CD4-positive, alpha-beta T cell (primary cell): ENCODE measurements at regions not wholly inside any gene's neighbourhood (a gene's known extent, or its start where the extent isn't known, plus 50 kb on each side); places are given as distances from the start of the nearest gene placed in this dataset.

Experiments used
- ATAC-seq: fragments of 200-7000 bp; cut with Tn5 transposase; one replicate; pipeline ENCODE4 v1.10.0; 2022; ENCODE audit warnings: mild to moderate bottlenecking; ENCODE audit not compliant: poor library complexity
- CTCF ChIA-PET: fragments of 350-600 bp; sonication (Branson Sonifier 250); formaldehyde crosslinking; loops from one replicate; lab custom pipeline; 2021; ENCODE audit warnings: antibody characterized with exemption, inconsistent platforms; lab: Charles Lee
- POLR2A ChIA-PET: fragments of 350-600 bp; sonication (Branson Sonifier 250); formaldehyde crosslinking; loops from one replicate; lab custom pipeline; 2021; ENCODE audit warnings: antibody characterized with exemption, inconsistent platforms; lab: Charles Lee
- DNase-seq, 14 experiments: peaks; one replicate each; pipeline ENCODE4 v3.0.0-alpha.2; 2013 to 2020; ENCODE audit warnings: mixed read lengths in 2 of 14
- H3K27ac ChIP-seq, 2 donors: one replicate each; pipeline versions ENCODE4 v1.5.1 to v1.7.0; 2013; ENCODE audit warnings: low read length in 2 of 2, low read depth in 1 of 2, mild to moderate bottlenecking in 1 of 2
- H3K27me3 ChIP-seq, 2 experiments: 1 replicate in 1 of 2; 2 replicates in 1 of 2; pipeline versions ENCODE4 v1.6.1 to v1.7.0; 2013; ENCODE audit warnings: low read length in 2 of 2, control low read depth in 1 of 2, mild to moderate bottlenecking in 1 of 2, moderate library complexity in 1 of 2; ENCODE audit not compliant: insufficient read depth in 2 of 2, control insufficient read depth in 1 of 2
- H3K36me3 ChIP-seq: one replicate; pipeline ENCODE4 v1.6.1; 2013; ENCODE audit warnings: low read length, control low read depth; ENCODE audit not compliant: insufficient read depth
- H3K4me1 ChIP-seq: one replicate; pipeline ENCODE4 v1.6.1; 2013; ENCODE audit warnings: low read length, control low read depth; ENCODE audit not compliant: insufficient read depth
- H3K4me3 ChIP-seq: one replicate; pipeline ENCODE4 v1.5.1; 2013; ENCODE audit warnings: mild to moderate bottlenecking, low read length, moderate library complexity
- H3K9me3 ChIP-seq, 2 experiments: 1 replicate in 1 of 2; 2 replicates in 1 of 2; pipeline versions ENCODE4 v1.6.1 to v1.7.0; 2013; ENCODE audit warnings: low read length in 2 of 2, mild to moderate bottlenecking in 2 of 2, control low read depth in 1 of 2, moderate library complexity in 1 of 2; ENCODE audit not compliant: control insufficient read depth in 1 of 2, insufficient read depth in 1 of 2
- H3K27ac Mint-ChIP-seq: one replicate; pipeline ENCODE4 v1.8.0; 2020; ENCODE audit warnings: mixed read lengths
- H3K27me3 Mint-ChIP-seq: one replicate; pipeline ENCODE4 v1.8.0; 2021; ENCODE audit warnings: mixed read lengths
- H3K36me3 Mint-ChIP-seq: one replicate; pipeline ENCODE4 v1.8.0; 2021; ENCODE audit warnings: low read depth, mixed read lengths
- H3K4me1 Mint-ChIP-seq: one replicate; pipeline ENCODE4 v1.8.0; 2021; ENCODE audit warnings: low read depth, mixed read lengths
- H3K4me3 Mint-ChIP-seq: one replicate; pipeline ENCODE4 v1.8.0; 2020; ENCODE audit warnings: mild to moderate bottlenecking, mixed read lengths
- H3K9me3 Mint-ChIP-seq: one replicate; pipeline ENCODE4 v1.8.0; 2020; ENCODE audit warnings: mixed read lengths
- CTCF ChIP-seq: fragments of 200-600 bp; IDR thresholded peaks from one replicate; pipeline ENCODE4 v1.8.0; 2022; ENCODE audit warnings: antibody characterized with exemption, mild to moderate bottlenecking
- intact Hi-C, 2 experiments: fragments of 100-400 bp; cut with DNase I in 1 of 2; cut with micrococcal nuclease in 1 of 2; formaldehyde crosslinking; loops; one replicate each; pipeline versions ENCODE4 v1.15.1 to v1.9.0; 2023 to 2025; cut with DNase I, micrococcal nuclease

- no peak overlapping the region for H3K4me3 ChIP-seq
- ChIA-PET CTCF (no interaction called here), POLR2A (no interaction called here)
- DNase-seq (no peak), ATAC-seq (no peak)
- no peak for TF ChIP-seq CTCF
- H3K27ac ChIP-seq, result no peak overlapping the region
- H3K36me3 ChIP-seq, result no peaks in the 10 kb centered on the region
- peaks cover 3 to 6% of the 10 kb centered on the region in 2 experiments for H3K9me3 ChIP-seq
- no peaks in the 10 kb centered on the region for H3K4me1 Mint-ChIP-seq
- H3K4me3 Mint-ChIP-seq, result no peak overlapping the region
- H3K27me3 Mint-ChIP-seq, result no peaks in the 10 kb centered on the region
- H3K27ac Mint-ChIP-seq, result no peak overlapping the region
- no peaks in the 10 kb centered on the region for H3K36me3 Mint-ChIP-seq
- H3K27me3 ChIP-seq, result no peaks in the 10 kb centered on the region
- H3K4me1 ChIP-seq, result no peaks in the 10 kb centered on the region
- H3K9me3 Mint-ChIP-seq, result peaks cover 3% of the 10 kb centered on the region
- intact Hi-C loops, result no loop called here
Measured at GRCh38 chr3:74415731-74416130, 198.7 kb downstream of the CNTN3 start.

GRCh38 chr3:74413547-74414241 is 200.8 kb downstream of the CNTN3 start:
- Mint-ChIP-seq H3K9me3 (peaks cover 3% of the 10 kb centered on the region), H3K27me3 (no peaks in the 10 kb centered on the region), H3K4me1 (no peaks in the 10 kb centered on the region), H3K36me3 (no peaks in the 10 kb centered on the region), H3K27ac (no peak overlapping the region), H3K4me3 (no peak overlapping the region)
- Histone ChIP-seq H3K4me1 (no peaks in the 10 kb centered on the region), H3K9me3 (peaks cover 0 to 3% of the 10 kb centered on the region in 2 experiments), H3K4me3 (no peak overlapping the region), H3K36me3 (no peaks in the 10 kb centered on the region), H3K27ac (no peak overlapping the region), H3K27me3 (no peaks in the 10 kb centered on the region)
- ChIA-PET CTCF (no interaction called here), POLR2A (no interaction called here)
- DNase-seq (no peak), ATAC-seq (no peak)
- TF ChIP-seq CTCF, result no peak
- intact Hi-C loops, result no loop called here

GRCh38 chr3:74410276-74410941 is 204.1 kb downstream of the CNTN3 start:
- no peak overlapping the region for H3K27ac Mint-ChIP-seq
- no peaks in the 10 kb centered on the region for H3K27me3 Mint-ChIP-seq
- no peaks in the 10 kb centered on the region for H3K4me1 ChIP-seq
- no peak for TF ChIP-seq CTCF
- H3K4me3 Mint-ChIP-seq, result no peak overlapping the region
- H3K9me3 ChIP-seq, result peaks cover 0 to 2% of the 10 kb centered on the region in 2 experiments
- DNase-seq (no peak), ATAC-seq (no peak)
- intact Hi-C loops, result no loop called here
- no peak overlapping the region for H3K4me3 ChIP-seq
- H3K9me3 Mint-ChIP-seq, result peaks cover 5% of the 10 kb centered on the region
- H3K4me1 Mint-ChIP-seq, result no peaks in the 10 kb centered on the region
- no peaks in the 10 kb centered on the region for H3K27me3 ChIP-seq
- H3K27ac ChIP-seq, result no peak overlapping the region
- ChIA-PET POLR2A (no interaction called here), CTCF (no interaction called here)
- H3K36me3 Mint-ChIP-seq, result no peaks in the 10 kb centered on the region
- H3K36me3 ChIP-seq, result no peaks in the 10 kb centered on the region
